Osteoblast (primary cell): ENCODE measurements at regions not wholly inside any gene's neighbourhood (a gene's known extent, or its start where the extent isn't known, plus 50 kb on each side); places are given as distances from the start of the nearest gene placed in this dataset.

Experiments used
- DNase-seq: peaks from one replicate; pipeline ENCODE4 v3.0.0; 2011; ENCODE audit warnings: low spot score, mixed read lengths; ENCODE audit not compliant: insufficient read length; ENCODE audit errors: missing footprints
- H2AFZ ChIP-seq: 2 replicates; pipeline ENCODE4 v1.6.0; 2011; ENCODE audit warnings: mild to moderate bottlenecking, low read length
- H3K27ac ChIP-seq: 2 replicates; pipeline ENCODE4 v1.5.1; 2011; ENCODE audit warnings: mild to moderate bottlenecking, low read depth, low read length, moderate library complexity
- H3K27me3 ChIP-seq: 2 replicates; pipeline ENCODE4 v1.6.0; 2012; ENCODE audit warnings: mild to moderate bottlenecking, control low read depth, inconsistent platforms, low read length, moderate library complexity; ENCODE audit not compliant: insufficient read depth
- H3K36me3 ChIP-seq: 2 replicates; pipeline ENCODE4 v1.5.1; 2011; ENCODE audit warnings: mild to moderate bottlenecking, low read length, control low read depth, moderate library complexity; ENCODE audit not compliant: insufficient read depth
- H3K4me1 ChIP-seq: 2 replicates; pipeline ENCODE4 v1.5.1; 2011; ENCODE audit warnings: mild to moderate bottlenecking, low read length, control low read depth, moderate library complexity; ENCODE audit not compliant: insufficient read depth
- H3K4me2 ChIP-seq: 2 replicates; pipeline ENCODE4 v1.6.0; 2011; ENCODE audit warnings: mild to moderate bottlenecking, low read length; ENCODE audit not compliant: insufficient read depth
- H3K4me3 ChIP-seq: fragments of 200-600 bp; sonication (generic); 3 replicates; pipeline ENCODE4 v1.5.1; 2012; ENCODE audit warnings: mild to moderate bottlenecking, low read length, inconsistent platforms; ENCODE audit not compliant: insufficient read depth
- H3K79me2 ChIP-seq: 2 replicates; pipeline ENCODE4 v1.6.0; 2012; ENCODE audit warnings: mild to moderate bottlenecking, low read length, control low read depth, inconsistent platforms; ENCODE audit not compliant: insufficient read depth
- H3K9me3 ChIP-seq: 2 replicates; pipeline ENCODE4 v1.5.1; 2011; ENCODE audit warnings: low read depth, low read length, control low read depth
- H4K20me1 ChIP-seq: 2 replicates; pipeline ENCODE4 v1.6.0; 2012; ENCODE audit warnings: mild to moderate bottlenecking, low read length, control low read depth; ENCODE audit not compliant: insufficient read depth
- TF ChIP-seq, protein P1 (sequence below): IDR thresholded peaks from 2 replicates; pipeline ENCODE4 v1.5.1; 2011; ENCODE audit warnings: mild to moderate bottlenecking, low read depth, low read length, moderate library complexity; ENCODE audit errors: extremely low read depth

DNA sequence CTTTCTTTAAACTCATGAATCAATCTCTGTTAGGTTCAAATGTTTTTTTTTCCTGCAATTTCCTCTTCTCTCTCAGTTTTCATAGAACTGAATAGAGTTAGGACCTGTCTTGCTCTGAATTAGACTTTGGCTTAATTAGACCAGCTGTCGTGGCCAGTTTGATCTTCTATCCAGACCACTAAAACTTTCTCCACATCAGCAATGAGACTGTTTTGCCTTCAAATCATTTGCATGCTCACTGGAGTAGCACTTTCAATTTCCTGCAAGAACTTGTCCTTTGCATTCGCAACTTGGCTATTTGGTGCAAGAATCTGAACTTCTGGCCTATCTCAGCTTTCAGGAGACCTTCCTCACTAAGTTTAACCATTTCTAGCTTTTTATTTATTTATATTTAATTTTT, 2002.2 kb upstream of the PIK3C3 start:
- Histone ChIP-seq H2AFZ (no peak overlapping the region), H3K36me3 (no peaks in the 10 kb centered on the region), H3K79me2 (no peaks in the 10 kb centered on the region), H3K4me3 (no peak overlapping the region), H4K20me1 (no peaks in the 10 kb centered on the region), H3K9me3 (no peaks in the 10 kb centered on the region), H3K4me1 (no peaks in the 10 kb centered on the region), H3K4me2 (no peak overlapping the region), H3K27ac (no peak overlapping the region), H3K27me3 (no peaks in the 10 kb centered on the region)
- TF ChIP-seq, protein P1, sequence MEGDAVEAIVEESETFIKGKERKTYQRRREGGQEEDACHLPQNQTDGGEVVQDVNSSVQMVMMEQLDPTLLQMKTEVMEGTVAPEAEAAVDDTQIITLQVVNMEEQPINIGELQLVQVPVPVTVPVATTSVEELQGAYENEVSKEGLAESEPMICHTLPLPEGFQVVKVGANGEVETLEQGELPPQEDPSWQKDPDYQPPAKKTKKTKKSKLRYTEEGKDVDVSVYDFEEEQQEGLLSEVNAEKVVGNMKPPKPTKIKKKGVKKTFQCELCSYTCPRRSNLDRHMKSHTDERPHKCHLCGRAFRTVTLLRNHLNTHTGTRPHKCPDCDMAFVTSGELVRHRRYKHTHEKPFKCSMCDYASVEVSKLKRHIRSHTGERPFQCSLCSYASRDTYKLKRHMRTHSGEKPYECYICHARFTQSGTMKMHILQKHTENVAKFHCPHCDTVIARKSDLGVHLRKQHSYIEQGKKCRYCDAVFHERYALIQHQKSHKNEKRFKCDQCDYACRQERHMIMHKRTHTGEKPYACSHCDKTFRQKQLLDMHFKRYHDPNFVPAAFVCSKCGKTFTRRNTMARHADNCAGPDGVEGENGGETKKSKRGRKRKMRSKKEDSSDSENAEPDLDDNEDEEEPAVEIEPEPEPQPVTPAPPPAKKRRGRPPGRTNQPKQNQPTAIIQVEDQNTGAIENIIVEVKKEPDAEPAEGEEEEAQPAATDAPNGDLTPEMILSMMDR = no peak
- DNase-seq = no peak

DNA sequence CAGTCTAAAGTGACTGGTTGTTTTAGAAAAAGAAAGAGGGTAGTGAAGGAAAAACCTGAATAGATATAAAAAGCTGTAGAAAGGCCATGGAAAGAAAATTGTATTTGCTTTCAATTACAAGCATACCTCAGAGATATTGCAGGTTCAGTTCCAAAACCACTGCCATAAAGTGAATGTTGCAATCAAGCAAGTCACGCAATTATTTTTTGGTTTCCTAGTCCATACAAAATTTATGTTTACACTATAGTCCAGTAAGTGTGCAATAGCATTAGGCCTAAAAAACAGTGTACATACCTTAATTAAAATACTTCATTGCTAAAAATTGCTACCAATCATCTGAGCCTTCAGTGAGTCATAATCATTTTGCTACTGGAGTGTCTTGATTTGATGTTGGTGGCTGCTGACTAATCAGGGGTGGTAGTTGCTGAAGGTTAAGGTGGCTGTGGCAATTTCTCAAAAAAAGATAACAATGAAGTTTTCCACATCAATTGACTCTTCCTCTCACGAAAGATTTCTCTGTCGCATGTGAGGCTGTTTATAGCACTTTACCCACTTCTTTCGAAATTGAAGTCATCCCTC, 2003.8 kb upstream of the PIK3C3 start:
- Histone ChIP-seq H3K79me2 (no peaks in the 10 kb centered on the region), H2AFZ (no peak overlapping the region), H4K20me1 (no peaks in the 10 kb centered on the region), H3K9me3 (no peaks in the 10 kb centered on the region), H3K4me1 (no peaks in the 10 kb centered on the region), H3K36me3 (no peaks in the 10 kb centered on the region), H3K27ac (no peak overlapping the region), H3K4me3 (no peak overlapping the region), H3K4me2 (no peak overlapping the region), H3K27me3 (no peaks in the 10 kb centered on the region)
- DNase-seq = peak; percentile 61
- TF ChIP-seq, protein P1 = no peak

DNA sequence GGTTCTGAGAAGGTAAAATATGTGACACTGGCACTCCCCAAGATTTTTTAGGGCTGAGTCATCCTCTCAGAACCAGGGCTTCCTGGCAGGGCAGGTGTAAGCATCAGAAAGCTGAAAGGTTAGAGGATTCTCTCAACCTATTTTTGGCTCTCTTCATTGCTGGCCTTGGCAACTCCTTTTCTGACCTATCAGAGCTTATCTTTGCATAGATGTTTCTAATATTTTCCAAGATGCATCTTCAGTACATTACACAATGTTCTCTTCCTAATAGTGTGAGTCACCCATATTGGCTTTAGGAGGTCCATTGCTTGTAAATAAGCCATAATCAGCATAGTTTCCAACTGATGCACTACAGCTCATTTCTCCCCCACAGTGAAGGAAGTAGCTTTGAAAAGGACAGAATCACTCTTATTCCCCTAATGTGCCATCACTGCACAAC, 2008.4 kb upstream of the PIK3C3 start:
- Histone ChIP-seq H3K4me1 (no peaks in the 10 kb centered on the region), H4K20me1 (no peaks in the 10 kb centered on the region), H3K27me3 (no peaks in the 10 kb centered on the region), H3K4me2 (no peak overlapping the region), H3K4me3 (no peak overlapping the region), H3K9me3 (peaks cover 3% of the 10 kb centered on the region), H3K79me2 (no peaks in the 10 kb centered on the region), H3K36me3 (no peaks in the 10 kb centered on the region), H3K27ac (no peak overlapping the region), H2AFZ (no peak overlapping the region)
- TF ChIP-seq, protein P1 = no peak
- no peak for DNase-seq

DNA sequence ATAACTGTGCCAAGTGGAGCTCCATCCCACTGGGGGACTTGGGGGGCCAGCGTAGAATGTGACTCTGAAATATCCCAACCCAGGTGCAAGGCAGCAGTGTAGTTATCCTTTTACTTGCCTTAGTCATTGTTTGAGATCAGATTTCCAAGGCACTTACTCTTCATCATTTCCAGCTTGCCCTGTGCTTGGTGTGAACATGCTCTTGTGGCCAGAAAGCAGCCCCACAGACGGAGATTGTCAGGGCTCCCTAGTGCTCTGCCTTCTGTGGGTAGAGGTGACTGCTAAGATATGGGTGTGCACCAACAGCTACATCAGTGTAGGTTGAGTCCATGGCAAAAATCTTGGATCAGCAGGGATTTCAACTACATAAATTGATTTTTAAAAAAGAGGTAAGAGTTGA, 2010.0 kb upstream of the PIK3C3 start:
- TF ChIP-seq, protein P1 = no peak
- no peak for DNase-seq
- no peaks in the 10 kb centered on the region for H4K20me1 ChIP-seq
- no peaks in the 10 kb centered on the region for H3K79me2 ChIP-seq
- no peaks in the 10 kb centered on the region for H3K27me3 ChIP-seq
- H3K4me2 ChIP-seq = no peak overlapping the region
- H3K9me3 ChIP-seq = peaks cover 3% of the 10 kb centered on the region
- H2AFZ ChIP-seq = no peak overlapping the region
- no peak overlapping the region for H3K27ac ChIP-seq
- H3K36me3 ChIP-seq = no peaks in the 10 kb centered on the region
- no peaks in the 10 kb centered on the region for H3K4me1 ChIP-seq
- H3K4me3 ChIP-seq = no peak overlapping the region
